ENCODE measurements at regions not wholly inside any gene's neighbourhood (a gene's known extent, or its start where the extent isn't known, plus 50 kb on each side); places are given as distances from the start of the nearest gene placed in this dataset.

DNA sequence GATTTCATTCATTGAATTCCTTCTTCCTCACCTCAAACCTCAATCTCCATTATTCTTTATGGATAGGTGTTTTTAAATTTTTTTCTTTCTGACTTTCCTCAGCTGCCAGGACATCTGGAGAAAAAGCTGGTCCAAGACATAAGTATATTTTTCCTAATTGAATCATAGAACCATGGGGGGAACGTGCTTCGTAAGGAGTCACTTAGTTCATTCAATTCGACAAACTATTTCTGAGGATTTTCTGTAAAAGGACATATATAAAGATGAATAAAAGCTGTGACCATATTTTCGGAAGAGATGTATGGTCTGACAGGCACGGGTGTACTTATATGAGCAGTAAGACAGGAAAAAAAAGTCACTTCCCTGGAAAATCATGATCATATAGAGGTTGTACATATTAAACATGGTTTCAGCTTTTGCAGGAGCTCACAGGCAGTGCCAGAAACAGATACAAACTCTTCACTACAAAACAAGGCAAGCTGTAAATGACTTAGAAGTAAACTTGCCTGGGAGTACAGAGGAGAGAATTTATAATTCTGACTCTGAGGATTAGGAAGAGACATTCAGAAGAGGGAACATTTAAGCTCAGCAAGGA lies 88.2 kb upstream of the EGR2 start:
- FAIRE-seq (no peak), DNase-seq (no peak)
- intact Hi-C loops (cut with DNase I): no loop called here
- Histone ChIP-seq H3K4me3 (ENCODE audit: low read length in 3 of 3) (no peak overlapping the region), H3K4me1 (ENCODE audit: control insufficient read depth in 2 of 3, insufficient read depth in 2 of 3, low read depth in 1 of 3, low read length in 3 of 3) (no peaks in the 10 kb centered on the region), H3K9me3 (ENCODE audit: control insufficient read depth in 2 of 3, insufficient read depth in 1 of 3, low read length in 3 of 3) (no peaks in the 10 kb centered on the region), H3K9ac (ENCODE audit: low read length in 3 of 3) (no peak overlapping the region), H3K36me3 (ENCODE audit: control insufficient read depth in 2 of 3, insufficient read depth in 3 of 3, low read length in 3 of 3) (no peaks in the 10 kb centered on the region), H3K27me3 (ENCODE audit: control insufficient read depth, insufficient read depth, low read length) (no peaks in the 10 kb centered on the region), H3K27ac (ENCODE audit: low read depth in 2 of 2, low read length in 2 of 2) (no peak overlapping the region)
- TF ChIP-seq, protein P1, sequence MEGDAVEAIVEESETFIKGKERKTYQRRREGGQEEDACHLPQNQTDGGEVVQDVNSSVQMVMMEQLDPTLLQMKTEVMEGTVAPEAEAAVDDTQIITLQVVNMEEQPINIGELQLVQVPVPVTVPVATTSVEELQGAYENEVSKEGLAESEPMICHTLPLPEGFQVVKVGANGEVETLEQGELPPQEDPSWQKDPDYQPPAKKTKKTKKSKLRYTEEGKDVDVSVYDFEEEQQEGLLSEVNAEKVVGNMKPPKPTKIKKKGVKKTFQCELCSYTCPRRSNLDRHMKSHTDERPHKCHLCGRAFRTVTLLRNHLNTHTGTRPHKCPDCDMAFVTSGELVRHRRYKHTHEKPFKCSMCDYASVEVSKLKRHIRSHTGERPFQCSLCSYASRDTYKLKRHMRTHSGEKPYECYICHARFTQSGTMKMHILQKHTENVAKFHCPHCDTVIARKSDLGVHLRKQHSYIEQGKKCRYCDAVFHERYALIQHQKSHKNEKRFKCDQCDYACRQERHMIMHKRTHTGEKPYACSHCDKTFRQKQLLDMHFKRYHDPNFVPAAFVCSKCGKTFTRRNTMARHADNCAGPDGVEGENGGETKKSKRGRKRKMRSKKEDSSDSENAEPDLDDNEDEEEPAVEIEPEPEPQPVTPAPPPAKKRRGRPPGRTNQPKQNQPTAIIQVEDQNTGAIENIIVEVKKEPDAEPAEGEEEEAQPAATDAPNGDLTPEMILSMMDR (IDR thresholded peaks at IDR 0.05; ENCODE audit: borderline replicate concordance, extremely low read depth, insufficient read depth): no peak

DNA sequence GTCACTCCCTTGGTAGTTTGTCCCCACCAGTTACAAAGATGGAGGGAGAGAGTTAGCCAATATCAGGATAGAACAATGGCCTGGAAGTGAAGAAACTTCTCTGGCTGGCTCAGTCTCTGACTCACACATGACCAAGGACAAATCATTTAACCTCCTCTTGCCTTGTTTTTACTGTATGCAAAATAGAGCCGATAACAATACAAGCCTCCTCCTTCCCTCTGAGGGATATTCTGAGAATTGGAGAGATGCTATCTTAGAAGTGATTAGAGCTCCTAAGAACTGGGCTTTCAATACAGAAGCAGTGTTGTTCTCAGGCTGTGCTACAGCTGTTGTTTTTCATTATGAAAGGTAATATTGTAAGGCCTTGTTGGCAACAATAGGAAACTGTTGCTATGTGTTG lies 87.7 kb upstream of the EGR2 start:
- no peaks in the 10 kb centered on the region for H3K4me1 ChIP-seq (ENCODE audit: control insufficient read depth in 2 of 3, insufficient read depth in 2 of 3, low read depth in 1 of 3, low read length in 3 of 3)
- H3K27me3 ChIP-seq (ENCODE audit: control insufficient read depth, insufficient read depth, low read length): no peaks in the 10 kb centered on the region
- no peak overlapping the region for H3K4me3 ChIP-seq (ENCODE audit: low read length in 3 of 3)
- no peaks in the 10 kb centered on the region for H3K9me3 ChIP-seq (ENCODE audit: control insufficient read depth in 2 of 3, insufficient read depth in 1 of 3, low read length in 3 of 3)
- intact Hi-C loops (cut with DNase I): no loop called here
- no peak overlapping the region for H3K27ac ChIP-seq (ENCODE audit: low read depth in 2 of 2, low read length in 2 of 2)
- no peak for FAIRE-seq
- no peak overlapping the region for H3K9ac ChIP-seq (ENCODE audit: low read length in 3 of 3)
- TF ChIP-seq, protein P1 (IDR thresholded peaks at IDR 0.05; ENCODE audit: borderline replicate concordance, extremely low read depth, insufficient read depth): no peak
- no peaks in the 10 kb centered on the region for H3K36me3 ChIP-seq (ENCODE audit: control insufficient read depth in 2 of 3, insufficient read depth in 3 of 3, low read length in 3 of 3)
- DNase-seq: no peak

DNA sequence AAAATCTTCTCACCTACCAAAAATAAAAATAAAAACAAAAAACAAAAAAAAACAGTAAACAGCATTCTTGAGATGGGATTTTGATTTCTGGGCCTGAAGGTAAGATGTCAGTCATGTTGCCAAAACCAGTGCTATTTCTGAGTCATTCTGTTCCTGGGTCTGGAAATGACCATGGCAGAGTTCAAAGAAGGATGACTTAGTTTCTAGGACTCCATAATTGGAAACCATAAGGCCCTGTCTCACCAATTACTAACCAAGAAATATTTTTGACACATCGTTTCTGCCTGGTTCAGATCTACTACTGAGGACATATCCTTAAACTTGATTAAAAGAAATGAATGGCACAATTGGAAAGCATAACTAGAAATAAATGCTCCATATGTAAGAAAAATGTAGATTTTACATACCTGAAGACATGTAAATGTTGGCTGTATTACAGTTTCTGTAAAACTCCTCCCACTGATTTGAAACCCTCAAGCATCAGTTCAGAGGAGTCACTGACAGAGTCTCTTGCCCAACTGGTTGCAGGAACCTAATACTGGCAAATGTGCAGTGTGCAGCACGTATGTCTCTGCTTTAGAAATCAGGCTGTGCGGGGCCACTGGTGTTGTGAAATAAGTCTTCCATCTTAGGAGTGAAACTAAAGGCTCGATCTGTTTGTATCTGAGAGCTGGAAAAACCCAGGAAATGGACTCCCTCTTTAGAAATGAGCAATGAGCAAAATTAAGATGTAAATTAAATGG lies 84.8 kb upstream of the EGR2 start:
- no peak overlapping the region for H3K9ac ChIP-seq (ENCODE audit: low read length in 3 of 3)
- no peaks in the 10 kb centered on the region for H3K9me3 ChIP-seq (ENCODE audit: control insufficient read depth in 2 of 3, insufficient read depth in 1 of 3, low read length in 3 of 3)
- TF ChIP-seq, protein P1 (IDR thresholded peaks at IDR 0.05; ENCODE audit: borderline replicate concordance, extremely low read depth, insufficient read depth): no peak
- H3K4me1 ChIP-seq (ENCODE audit: control insufficient read depth in 2 of 3, insufficient read depth in 2 of 3, low read depth in 1 of 3, low read length in 3 of 3): no peaks in the 10 kb centered on the region
- no peaks in the 10 kb centered on the region for H3K27me3 ChIP-seq (ENCODE audit: control insufficient read depth, insufficient read depth, low read length)
- DNase-seq: no peak
- H3K27ac ChIP-seq (ENCODE audit: low read depth in 2 of 2, low read length in 2 of 2): no peak overlapping the region
- H3K36me3 ChIP-seq (ENCODE audit: control insufficient read depth in 2 of 3, insufficient read depth in 3 of 3, low read length in 3 of 3): no peaks in the 10 kb centered on the region
- FAIRE-seq: no peak
- H3K4me3 ChIP-seq (ENCODE audit: low read length in 3 of 3): no peak overlapping the region
- intact Hi-C loops (cut with DNase I): no loop called here

Data from kidney (tissue), 13 donors.